ENCODE measurements at regions not wholly inside any gene's neighbourhood (a gene's known extent, or its start where the extent isn't known, plus 50 kb on each side); places are given as distances from the start of the nearest gene placed in this dataset.
A peak's percentile ranks its signal among the peaks of the same experiment; 100 is the strongest.

- H3K4me2 ChIP-seq: no peak overlapping the region
- H3K27ac ChIP-seq (ENCODE audit: low read depth in 2 of 2, low read length in 1 of 2): no peak overlapping the region
- DNase-seq: peak; percentile 30
- H3F3A ChIP-seq (replicated peaks; ENCODE audit: insufficient read depth): no peaks in the 10 kb centered on the region
- H3K27me3 ChIP-seq (ENCODE audit: insufficient read depth): no peaks in the 10 kb centered on the region; the same call in 1 of the 2 replicates
- H3K4me3 ChIP-seq (ENCODE audit: low read depth in 2 of 2, low read length in 1 of 2): no peak overlapping the region
- H3K36me3 ChIP-seq (replicated peaks in 1 of 2; ENCODE audit: control insufficient read depth in 1 of 2, insufficient read depth in 2 of 2, low read length in 1 of 2): no peaks in the 10 kb centered on the region
- ChIA-PET CTCF (no interaction called here), POLR2A (no interaction called here)
- no peak overlapping the region for H3K9ac ChIP-seq
- H2AFZ ChIP-seq (ENCODE audit: low read depth): no peak overlapping the region
- H3K4me1 ChIP-seq (ENCODE audit: control insufficient read depth in 1 of 2, insufficient read depth in 2 of 2, low read depth in 1 of 2, low read length in 1 of 2): peaks cover 0 to 4% of the 10 kb centered on the region in 2 experiments; a peak in 1 of 4 replicates
- no peaks in the 10 kb centered on the region for H3K9me2 ChIP-seq
- H4K20me1 ChIP-seq (ENCODE audit: insufficient read depth): no peaks in the 10 kb centered on the region
- H3K9me3 ChIP-seq: no peaks in the 10 kb centered on the region
- TF ChIP-seq EZH2phosphoT487 (IDR thresholded peaks at IDR 0.05; ENCODE audit: borderline replicate concordance, low read depth): no peak
- TF ChIP-seq EP300 (IDR thresholded peaks at IDR 0.05; ENCODE audit: borderline replicate concordance in 1 of 2, low read depth in 1 of 2, low read length in 1 of 2): no peak
- TF ChIP-seq TEAD4 (IDR thresholded peaks at IDR 0.05; ENCODE audit: borderline replicate concordance, insufficient read depth): no peak
- no peak for TF ChIP-seq MXI1 (IDR thresholded peaks at IDR 0.05; ENCODE audit: low read depth, low read length)
- TF ChIP-seq ELF1 (IDR thresholded peaks at IDR 0.05): no peak
- no peak for TF ChIP-seq TCF12 (IDR thresholded peaks at IDR 0.05)
- no peak for TF ChIP-seq ZBTB33 (IDR thresholded peaks at IDR 0.05; ENCODE audit: borderline replicate concordance, low read depth)
- H3K79me2 ChIP-seq (ENCODE audit: insufficient read depth): no peaks in the 10 kb centered on the region
- WGBS (ENCODE audit: low lambda C conversion rate): 29% methylated on average over 10 of the region's 10 CpGs
Observed at GRCh38 chr2:236715077-236715476, 145.5 kb downstream of the ACKR3 start.

GRCh38 chr2:236715491-236715961 is 145.9 kb downstream of the ACKR3 start:
- no peak overlapping the region for H3K4me3 ChIP-seq (ENCODE audit: low read depth in 2 of 2, low read length in 1 of 2)
- no peak overlapping the region for H3K27ac ChIP-seq (ENCODE audit: low read depth in 2 of 2, low read length in 1 of 2)
- CTCF ChIA-PET: interaction anchor here (0.7 to 1.0 kb wide), 2 partner anchors 16 to 27 kb away, joined by 3 read pairs; no protein-coding TSS in a partner anchor
- no peaks in the 10 kb centered on the region for H3K79me2 ChIP-seq (ENCODE audit: insufficient read depth)
- H2AFZ ChIP-seq (ENCODE audit: low read depth): no peak overlapping the region
- no peak for DNase-seq
- no peaks in the 10 kb centered on the region for H3K9me3 ChIP-seq
- no peak overlapping the region for H3K4me2 ChIP-seq
- H3K9ac ChIP-seq: no peak overlapping the region
- H3K4me1 ChIP-seq (ENCODE audit: control insufficient read depth in 1 of 2, insufficient read depth in 2 of 2, low read depth in 1 of 2, low read length in 1 of 2): peaks cover 0 to 4% of the 10 kb centered on the region in 2 experiments; a peak in 1 of 4 replicates
- WGBS (ENCODE audit: low lambda C conversion rate): 40% methylated on average over 14 of the region's 16 CpGs
- no peaks in the 10 kb centered on the region; the same call in 1 of the 2 replicates for H3K27me3 ChIP-seq (ENCODE audit: insufficient read depth)
- H3F3A ChIP-seq (replicated peaks; ENCODE audit: insufficient read depth): no peaks in the 10 kb centered on the region
- no peaks in the 10 kb centered on the region for H3K36me3 ChIP-seq (replicated peaks in 1 of 2; ENCODE audit: control insufficient read depth in 1 of 2, insufficient read depth in 2 of 2, low read length in 1 of 2)
- H4K20me1 ChIP-seq (ENCODE audit: insufficient read depth): no peaks in the 10 kb centered on the region
- no peak for TF ChIP-seq RFX5 (IDR thresholded peaks at IDR 0.05; ENCODE audit: low read length)
- TF ChIP-seq GABPA (IDR thresholded peaks at IDR 0.05; ENCODE audit: low read depth): no peak
- no peak for TF ChIP-seq TEAD4 (IDR thresholded peaks at IDR 0.05; ENCODE audit: borderline replicate concordance, insufficient read depth)
- TF ChIP-seq SMC3 (IDR thresholded peaks at IDR 0.05; ENCODE audit: low read depth, low read length): no peak
- no peak for TF ChIP-seq CTCF (IDR thresholded peaks at IDR 0.05)
- no peak for TF ChIP-seq FOXJ3 (CRISPR knock-in tag; IDR thresholded peaks at IDR 0.05)
- TF ChIP-seq ZBTB33 (IDR thresholded peaks at IDR 0.05; ENCODE audit: borderline replicate concordance, low read depth): no peak
- no peak for TF ChIP-seq CHD2 (IDR thresholded peaks at IDR 0.05; ENCODE audit: low read length, partially characterized antibody)
- TF ChIP-seq FOXM1 (IDR thresholded peaks at IDR 0.05; ENCODE audit: low read depth): no peak
- no peak for TF ChIP-seq POLR2AphosphoS5 (IDR thresholded peaks at IDR 0.05; ENCODE audit: low read depth, low read length)
- TF ChIP-seq MAX (IDR thresholded peaks at IDR 0.05; ENCODE audit: low read depth): no peak
- no peak for TF ChIP-seq ELF1 (IDR thresholded peaks at IDR 0.05)
- TF ChIP-seq USF1 (IDR thresholded peaks at IDR 0.05; ENCODE audit: borderline replicate concordance, low read depth): no peak
- TF ChIP-seq FOSL2 (IDR thresholded peaks at IDR 0.05; ENCODE audit: borderline replicate concordance, low read depth): no peak
- POLR2A ChIA-PET: no interaction called here
- no peaks in the 10 kb centered on the region for H3K9me2 ChIP-seq
